ENCODE measurements at regions not wholly inside any gene's neighbourhood (a gene's known extent, or its start where the extent isn't known, plus 50 kb on each side); places are given as distances from the start of the nearest gene placed in this dataset.

GRCh38 chr20:22890594-22891300 is 144.4 kb upstream of the SSTR4 start:
- no peaks in the 10 kb centered on the region for H3K4me1 ChIP-seq (ENCODE audit: insufficient read depth, low read length)
- peaks cover 3% of the 10 kb centered on the region; the same call in 1 of the 2 replicates for H3K9me3 ChIP-seq (ENCODE audit: insufficient read depth, low read depth, low read length)
- no peak overlapping the region for H3K27ac ChIP-seq (ENCODE audit: low read length)
- H3K9ac ChIP-seq (ENCODE audit: low read depth, low read length), result no peak overlapping the region
- no peak overlapping the region for H3K4me3 ChIP-seq (ENCODE audit: low read length)
- no peaks in the 10 kb centered on the region for H3K27me3 ChIP-seq (ENCODE audit: insufficient read depth, low read length)
- no peaks in the 10 kb centered on the region for H3K36me3 ChIP-seq (ENCODE audit: insufficient read depth, low read depth, low read length)

- Histone ChIP-seq H3K9me3 (ENCODE audit: insufficient read depth, low read depth, low read length) (no peaks in the 10 kb centered on the region; the same call in 1 of the 2 replicates), H3K27me3 (ENCODE audit: insufficient read depth, low read length) (no peaks in the 10 kb centered on the region), H3K9ac (ENCODE audit: low read depth, low read length) (no peak overlapping the region), H3K36me3 (ENCODE audit: insufficient read depth, low read depth, low read length) (no peaks in the 10 kb centered on the region), H3K4me3 (ENCODE audit: low read length) (no peak overlapping the region), H3K4me1 (ENCODE audit: insufficient read depth, low read length) (no peaks in the 10 kb centered on the region), H3K27ac (ENCODE audit: low read length) (no peak overlapping the region)
These were observed 133.9 kb upstream of the SSTR4 start for GRCh38 chr20:22901164-22901563.

GRCh38 chr20:22901921-22902320 is 133.2 kb upstream of the SSTR4 start:
- Histone ChIP-seq H3K27ac (ENCODE audit: low read length) (no peak overlapping the region), H3K4me3 (ENCODE audit: low read length) (no peak overlapping the region), H3K4me1 (ENCODE audit: insufficient read depth, low read length) (no peaks in the 10 kb centered on the region), H3K9ac (ENCODE audit: low read depth, low read length) (no peak overlapping the region), H3K27me3 (ENCODE audit: insufficient read depth, low read length) (no peaks in the 10 kb centered on the region), H3K36me3 (ENCODE audit: insufficient read depth, low read depth, low read length) (no peaks in the 10 kb centered on the region), H3K9me3 (ENCODE audit: insufficient read depth, low read depth, low read length) (no peaks in the 10 kb centered on the region; the same call in 1 of the 2 replicates)

GRCh38 chr20:22904386-22904785 is 130.7 kb upstream of the SSTR4 start:
- Histone ChIP-seq H3K4me1 (ENCODE audit: insufficient read depth, low read length) (no peaks in the 10 kb centered on the region), H3K27me3 (ENCODE audit: insufficient read depth, low read length) (no peaks in the 10 kb centered on the region), H3K36me3 (ENCODE audit: insufficient read depth, low read depth, low read length) (no peaks in the 10 kb centered on the region), H3K4me3 (ENCODE audit: low read length) (no peak overlapping the region), H3K9ac (ENCODE audit: low read depth, low read length) (no peak overlapping the region), H3K27ac (ENCODE audit: low read length) (no peak overlapping the region), H3K9me3 (ENCODE audit: insufficient read depth, low read depth, low read length) (no peaks in the 10 kb centered on the region; the same call in 1 of the 2 replicates)

- Histone ChIP-seq H3K36me3 (ENCODE audit: insufficient read depth, low read depth, low read length) (no peaks in the 10 kb centered on the region), H3K9me3 (ENCODE audit: insufficient read depth, low read depth, low read length) (no peaks in the 10 kb centered on the region; the same call in 1 of the 2 replicates), H3K4me3 (ENCODE audit: low read length) (no peak overlapping the region), H3K27me3 (ENCODE audit: insufficient read depth, low read length) (no peaks in the 10 kb centered on the region), H3K27ac (ENCODE audit: low read length) (no peak overlapping the region), H3K9ac (ENCODE audit: low read depth, low read length) (no peak overlapping the region), H3K4me1 (ENCODE audit: insufficient read depth, low read length) (no peaks in the 10 kb centered on the region)
These were observed 130.2 kb upstream of the SSTR4 start for GRCh38 chr20:22904905-22905304.

GRCh38 chr20:22905658-22906057 is 129.5 kb upstream of the SSTR4 start:
- Histone ChIP-seq H3K9me3 (ENCODE audit: insufficient read depth, low read depth, low read length) (no peaks in the 10 kb centered on the region; the same call in 1 of the 2 replicates), H3K27me3 (ENCODE audit: insufficient read depth, low read length) (no peaks in the 10 kb centered on the region), H3K36me3 (ENCODE audit: insufficient read depth, low read depth, low read length) (no peaks in the 10 kb centered on the region)

GRCh38 chr20:22908437-22908836 is 126.7 kb upstream of the SSTR4 start:
- H3K4me3 ChIP-seq (ENCODE audit: low read length), result no peak overlapping the region
- no peaks in the 10 kb centered on the region for H3K27me3 ChIP-seq (ENCODE audit: insufficient read depth, low read length)
- no peaks in the 10 kb centered on the region for H3K4me1 ChIP-seq (ENCODE audit: insufficient read depth, low read length)
- no peaks in the 10 kb centered on the region for H3K9me3 ChIP-seq (ENCODE audit: insufficient read depth, low read depth, low read length)
- no peak overlapping the region for H3K9ac ChIP-seq (ENCODE audit: low read depth, low read length)
- H3K27ac ChIP-seq (ENCODE audit: low read length), result no peak overlapping the region
- no peaks in the 10 kb centered on the region for H3K36me3 ChIP-seq (ENCODE audit: insufficient read depth, low read depth, low read length)

More at GRCh38 chr20:22905658-22906057, 129.5 kb upstream of the SSTR4 start:
- H3K27ac ChIP-seq (ENCODE audit: low read length), result no peak overlapping the region
- no peak overlapping the region for H3K4me3 ChIP-seq (ENCODE audit: low read length)
- no peak overlapping the region for H3K9ac ChIP-seq (ENCODE audit: low read depth, low read length)
- H3K4me1 ChIP-seq (ENCODE audit: insufficient read depth, low read length), result no peaks in the 10 kb centered on the region

GRCh38 chr20:22908944-22909343 is 126.2 kb upstream of the SSTR4 start:
- Histone ChIP-seq H3K27me3 (ENCODE audit: insufficient read depth, low read length) (no peaks in the 10 kb centered on the region), H3K9me3 (ENCODE audit: insufficient read depth, low read depth, low read length) (no peaks in the 10 kb centered on the region), H3K36me3 (ENCODE audit: insufficient read depth, low read depth, low read length) (no peaks in the 10 kb centered on the region), H3K27ac (ENCODE audit: low read length) (no peak overlapping the region), H3K4me1 (ENCODE audit: insufficient read depth, low read length) (no peaks in the 10 kb centered on the region), H3K9ac (ENCODE audit: low read depth, low read length) (no peak overlapping the region), H3K4me3 (ENCODE audit: low read length) (no peak overlapping the region)

GRCh38 chr20:22909436-22909835 is 125.7 kb upstream of the SSTR4 start:
- Histone ChIP-seq H3K4me1 (ENCODE audit: insufficient read depth, low read length) (no peaks in the 10 kb centered on the region), H3K27ac (ENCODE audit: low read length) (no peak overlapping the region), H3K9ac (ENCODE audit: low read depth, low read length) (no peak overlapping the region), H3K36me3 (ENCODE audit: insufficient read depth, low read depth, low read length) (no peaks in the 10 kb centered on the region), H3K4me3 (ENCODE audit: low read length) (no peak overlapping the region), H3K27me3 (ENCODE audit: insufficient read depth, low read length) (no peaks in the 10 kb centered on the region), H3K9me3 (ENCODE audit: insufficient read depth, low read depth, low read length) (no peaks in the 10 kb centered on the region)

GRCh38 chr20:22910287-22910852 is 124.7 kb upstream of the SSTR4 start:
- no peak overlapping the region for H3K9ac ChIP-seq (ENCODE audit: low read depth, low read length)

GRCh38 chr20:22914291-22914690 is 120.8 kb upstream of the SSTR4 start:
- Histone ChIP-seq H3K9ac (ENCODE audit: low read depth, low read length) (no peak overlapping the region), H3K27me3 (ENCODE audit: insufficient read depth, low read length) (no peaks in the 10 kb centered on the region), H3K27ac (ENCODE audit: low read length) (no peak overlapping the region), H3K4me1 (ENCODE audit: insufficient read depth, low read length) (no peaks in the 10 kb centered on the region), H3K36me3 (ENCODE audit: insufficient read depth, low read depth, low read length) (no peaks in the 10 kb centered on the region), H3K4me3 (ENCODE audit: low read length) (no peak overlapping the region), H3K9me3 (ENCODE audit: insufficient read depth, low read depth, low read length) (no peaks in the 10 kb centered on the region)

More at GRCh38 chr20:22910287-22910852, 124.7 kb upstream of the SSTR4 start:
- Histone ChIP-seq H3K4me1 (ENCODE audit: insufficient read depth, low read length) (no peaks in the 10 kb centered on the region), H3K27me3 (ENCODE audit: insufficient read depth, low read length) (no peaks in the 10 kb centered on the region), H3K4me3 (ENCODE audit: low read length) (no peak overlapping the region), H3K9me3 (ENCODE audit: insufficient read depth, low read depth, low read length) (no peaks in the 10 kb centered on the region), H3K27ac (ENCODE audit: low read length) (no peak overlapping the region), H3K36me3 (ENCODE audit: insufficient read depth, low read depth, low read length) (no peaks in the 10 kb centered on the region)

- Histone ChIP-seq H3K4me3 (ENCODE audit: low read length) (no peak overlapping the region), H3K36me3 (ENCODE audit: insufficient read depth, low read depth, low read length) (no peaks in the 10 kb centered on the region), H3K9ac (ENCODE audit: low read depth, low read length) (no peak overlapping the region), H3K27me3 (ENCODE audit: insufficient read depth, low read length) (no peaks in the 10 kb centered on the region), H3K4me1 (ENCODE audit: insufficient read depth, low read length) (no peaks in the 10 kb centered on the region), H3K27ac (ENCODE audit: low read length) (no peak overlapping the region), H3K9me3 (ENCODE audit: insufficient read depth, low read depth, low read length) (no peaks in the 10 kb centered on the region)
These were observed 119.6 kb upstream of the SSTR4 start for GRCh38 chr20:22915512-22915911.

All from iPS-20b (cell line).